ENCODE measurements at regions not wholly inside any gene's neighbourhood (a gene's known extent, or its start where the extent isn't known, plus 50 kb on each side); places are given as distances from the start of the nearest gene placed in this dataset.
"Not testable (repeated sequence)": the region's sequence is repeated elsewhere in the genome, so short reads cannot be mapped to it uniquely, and the experiment has no call there.

GRCh38 chr11:24163841-24164240 lies 333.0 kb upstream of the LUZP2 start:
- H3K4me3 ChIP-seq (ENCODE audit: low read depth, low read length): no peak overlapping the region
- no peak for TF ChIP-seq CTCF (IDR thresholded peaks at IDR 0.05; ENCODE audit: low read depth, low read length)
- in situ Hi-C loops (cut with HindIII; ENCODE audit: low sequenced_read_pairs): no loop called here
- DNase-seq (ENCODE audit: low read depth, low spot score): no peak

- no peak for TF ChIP-seq CTCF (IDR thresholded peaks at IDR 0.05; ENCODE audit: low read depth, low read length)
- in situ Hi-C loops (cut with HindIII; ENCODE audit: low sequenced_read_pairs): no loop called here
- DNase-seq (ENCODE audit: low read depth, low spot score): no peak
- H3K4me3 ChIP-seq (ENCODE audit: low read depth, low read length): no peak overlapping the region
These were observed 325.0 kb upstream of the LUZP2 start for GRCh38 chr11:24171869-24172268.

GRCh38 chr11:24181395-24182047 lies 315.3 kb upstream of the LUZP2 start:
- H3K4me3 ChIP-seq (ENCODE audit: low read depth, low read length): no peak overlapping the region
- TF ChIP-seq CTCF (IDR thresholded peaks at IDR 0.05; ENCODE audit: low read depth, low read length): no peak
- no peak for DNase-seq (ENCODE audit: low read depth, low spot score)
- in situ Hi-C loops (cut with HindIII; ENCODE audit: low sequenced_read_pairs): no loop called here

- H3K4me3 ChIP-seq (ENCODE audit: low read depth, low read length); in situ Hi-C loops (cut with HindIII; ENCODE audit: low sequenced_read_pairs); DNase-seq (ENCODE audit: low read depth, low spot score): not testable (repeated sequence)
These were observed 311.3 kb upstream of the LUZP2 start for GRCh38 chr11:24185535-24185934.

- in situ Hi-C loops (cut with HindIII; ENCODE audit: low sequenced_read_pairs): no loop called here
- DNase-seq (ENCODE audit: low read depth, low spot score): no peak
- no peak for TF ChIP-seq CTCF (IDR thresholded peaks at IDR 0.05; ENCODE audit: low read depth, low read length)
- no peak overlapping the region for H3K4me3 ChIP-seq (ENCODE audit: low read depth, low read length)
These were observed 300.1 kb upstream of the LUZP2 start for GRCh38 chr11:24196733-24197132.

GRCh38 chr11:24198481-24198880 lies 298.4 kb upstream of the LUZP2 start:
- no peak for DNase-seq (ENCODE audit: low read depth, low spot score)
- no peak for TF ChIP-seq CTCF (IDR thresholded peaks at IDR 0.05; ENCODE audit: low read depth, low read length)
- no peak overlapping the region for H3K4me3 ChIP-seq (ENCODE audit: low read depth, low read length)
- in situ Hi-C loops (cut with HindIII; ENCODE audit: low sequenced_read_pairs): no loop called here

- in situ Hi-C loops (cut with HindIII; ENCODE audit: low sequenced_read_pairs): no loop called here
- DNase-seq (ENCODE audit: low read depth, low spot score): no peak
- no peak overlapping the region for H3K4me3 ChIP-seq (ENCODE audit: low read depth, low read length)
- no peak for TF ChIP-seq CTCF (IDR thresholded peaks at IDR 0.05; ENCODE audit: low read depth, low read length)
These were observed 297.4 kb upstream of the LUZP2 start for GRCh38 chr11:24199461-24199860.
